ENCODE measurements at regions not wholly inside any gene's neighbourhood (a gene's known extent, or its start where the extent isn't known, plus 50 kb on each side); places are given as distances from the start of the nearest gene placed in this dataset.

DNA sequence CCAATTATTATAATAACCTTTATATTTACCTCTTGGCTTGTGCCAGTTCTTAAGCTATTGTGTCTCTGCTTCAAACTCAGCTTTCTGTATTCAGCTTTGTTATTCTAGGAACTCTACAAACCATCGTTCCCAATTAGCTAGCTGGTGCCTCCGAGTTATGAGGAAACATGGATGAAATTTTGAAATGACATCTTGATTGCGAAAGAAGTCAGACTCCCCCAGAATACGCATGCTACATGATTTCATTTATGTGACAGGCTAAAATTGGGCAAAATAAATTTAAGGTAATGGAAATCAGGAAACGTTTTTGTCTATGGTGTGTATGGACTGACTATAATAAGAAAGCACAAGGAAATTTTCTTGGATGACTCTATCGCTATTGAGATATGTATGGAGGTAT lies 256.8 kb upstream of the NCAM2 start:
- ChIA-PET RAD21 (ENCODE audit: low non-redundant PET in 1 of 2, low total read pairs in 2 of 2, uncharacterized antibody in 2 of 2, unreplicated experiment in 2 of 2) (no interaction called here), CTCF (no interaction called here), POLR2A (no interaction called here)
- Histone ChIP-seq H3K4me3 (replicated peaks in 1 of 2; ENCODE audit: low read depth in 1 of 2, low read length in 2 of 2) (no peak overlapping the region), H3K79me2 (ENCODE audit: insufficient read depth, low read length) (no peaks in the 10 kb centered on the region), H4K20me1 (ENCODE audit: insufficient read depth) (no peaks in the 10 kb centered on the region), H3K9ac (ENCODE audit: low read length) (no peak overlapping the region), H3K27ac (ENCODE audit: low read depth, low read length) (no peak overlapping the region), H3K4me1 (ENCODE audit: control insufficient read depth in 1 of 2, insufficient read depth in 2 of 2, low read length in 2 of 2) (no peaks in the 10 kb centered on the region), H3K36me3 (ENCODE audit: control insufficient read depth in 1 of 2, insufficient read depth in 2 of 2, low read length in 2 of 2) (no peaks in the 10 kb centered on the region), H3K9me3 (ENCODE audit: control insufficient read depth in 1 of 2, insufficient read depth in 1 of 2, low read depth in 1 of 2, low read length in 2 of 2) (peaks cover 12 to 45% of the 10 kb centered on the region in 2 experiments; a peak in 3 of 4 replicates), H3K9me2 (ENCODE audit: insufficient read depth) (no peaks in the 10 kb centered on the region), H3K27me3 (ENCODE audit: insufficient read depth, low read length) (no peaks in the 10 kb centered on the region), H3K4me2 (ENCODE audit: low read length) (no peak overlapping the region), H2AFZ (ENCODE audit: low read depth, low read length, poor library complexity, severe bottlenecking) (no peak overlapping the region)
- DNase-seq (ENCODE audit: low read depth, low spot score) (no peak), ATAC-seq (no peak)
- TF ChIP-seq POLR2A (IDR thresholded peaks at IDR 0.05; ENCODE audit: borderline replicate concordance, extremely low read depth, insufficient read depth, insufficient read length) = no peak
- TF ChIP-seq YY1 (IDR thresholded peaks at IDR 0.05; ENCODE audit: extremely low read depth, insufficient replicate concordance, low read depth, low read length) = no peak
- TF ChIP-seq FOSL1 (IDR thresholded peaks at IDR 0.05; ENCODE audit: low read depth) = no peak
- no TSS peak for BruUV-seq (replicated peaks)
- intact Hi-C loops (cut with micrococcal nuclease) = no loop called here

DNA sequence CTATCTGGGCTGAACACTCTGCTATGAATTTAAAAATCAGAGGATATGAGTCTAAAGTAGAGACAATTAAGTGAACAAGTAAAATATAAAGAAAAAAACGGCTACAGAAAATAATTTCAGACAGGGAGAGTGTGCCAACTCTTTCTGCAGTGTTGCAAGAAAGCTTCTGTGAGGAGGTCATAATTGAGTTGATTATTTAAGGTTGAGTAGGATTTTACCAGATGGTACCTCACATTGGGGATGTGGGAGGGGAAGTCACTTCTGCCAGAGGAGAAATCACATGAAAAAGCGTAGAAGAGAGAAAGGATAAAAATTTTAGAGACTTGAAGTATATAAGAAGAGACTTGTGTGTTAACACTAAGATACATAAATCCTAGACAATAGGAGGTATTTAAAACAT lies 238.0 kb upstream of the NCAM2 start:
- Histone ChIP-seq H3K36me3 (ENCODE audit: control insufficient read depth in 1 of 2, insufficient read depth in 2 of 2, low read length in 2 of 2) (no peaks in the 10 kb centered on the region), H3K9me2 (ENCODE audit: insufficient read depth) (no peaks in the 10 kb centered on the region), H3K27ac (ENCODE audit: low read depth, low read length) (no peak overlapping the region), H3K9ac (ENCODE audit: low read length) (no peak overlapping the region), H3K79me2 (ENCODE audit: insufficient read depth, low read length) (no peaks in the 10 kb centered on the region), H2AFZ (ENCODE audit: low read depth, low read length, poor library complexity, severe bottlenecking) (no peak overlapping the region), H3K4me1 (ENCODE audit: control insufficient read depth in 1 of 2, insufficient read depth in 2 of 2, low read length in 2 of 2) (no peaks in the 10 kb centered on the region), H4K20me1 (ENCODE audit: insufficient read depth) (no peaks in the 10 kb centered on the region; the same call in 1 of the 2 replicates), H3K9me3 (ENCODE audit: control insufficient read depth in 1 of 2, insufficient read depth in 1 of 2, low read depth in 1 of 2, low read length in 2 of 2) (peaks cover 10 to 18% of the 10 kb centered on the region in 2 experiments; a peak in 2 of 4 replicates), H3K27me3 (ENCODE audit: insufficient read depth, low read length) (no peaks in the 10 kb centered on the region), H3K4me2 (ENCODE audit: low read length) (no peak overlapping the region), H3K4me3 (replicated peaks in 1 of 2; ENCODE audit: low read depth in 1 of 2, low read length in 2 of 2) (no peak overlapping the region)
- POLR2A ChIA-PET = no interaction called here
- intact Hi-C loops (cut with micrococcal nuclease) = no loop called here
- CTCF ChIA-PET = no interaction called here
- no TSS peak for BruUV-seq (replicated peaks)
- RAD21 ChIA-PET (ENCODE audit: low non-redundant PET in 1 of 2, low total read pairs in 2 of 2, uncharacterized antibody in 2 of 2, unreplicated experiment in 2 of 2) = no interaction called here
- TF ChIP-seq CBX3 (IDR thresholded peaks at IDR 0.05; ENCODE audit: low read depth) (no peak), YY1 (IDR thresholded peaks at IDR 0.05; ENCODE audit: extremely low read depth, insufficient replicate concordance, low read depth, low read length) (no peak), FOSL1 (IDR thresholded peaks at IDR 0.05; ENCODE audit: low read depth) (no peak), SP1 (IDR thresholded peaks at IDR 0.05; ENCODE audit: low read depth) (no peak), EZH2 (IDR thresholded peaks at IDR 0.05) (no peak), TCF7L2 (IDR thresholded peaks at IDR 0.05; ENCODE audit: borderline replicate concordance, extremely low read depth, insufficient read depth, insufficient read length) (no peak)
- TF ChIP-seq, protein P1, sequence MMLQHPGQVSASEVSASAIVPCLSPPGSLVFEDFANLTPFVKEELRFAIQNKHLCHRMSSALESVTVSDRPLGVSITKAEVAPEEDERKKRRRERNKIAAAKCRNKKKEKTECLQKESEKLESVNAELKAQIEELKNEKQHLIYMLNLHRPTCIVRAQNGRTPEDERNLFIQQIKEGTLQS (IDR thresholded peaks at IDR 0.05) = no peak
- TF ChIP-seq, protein P2, sequence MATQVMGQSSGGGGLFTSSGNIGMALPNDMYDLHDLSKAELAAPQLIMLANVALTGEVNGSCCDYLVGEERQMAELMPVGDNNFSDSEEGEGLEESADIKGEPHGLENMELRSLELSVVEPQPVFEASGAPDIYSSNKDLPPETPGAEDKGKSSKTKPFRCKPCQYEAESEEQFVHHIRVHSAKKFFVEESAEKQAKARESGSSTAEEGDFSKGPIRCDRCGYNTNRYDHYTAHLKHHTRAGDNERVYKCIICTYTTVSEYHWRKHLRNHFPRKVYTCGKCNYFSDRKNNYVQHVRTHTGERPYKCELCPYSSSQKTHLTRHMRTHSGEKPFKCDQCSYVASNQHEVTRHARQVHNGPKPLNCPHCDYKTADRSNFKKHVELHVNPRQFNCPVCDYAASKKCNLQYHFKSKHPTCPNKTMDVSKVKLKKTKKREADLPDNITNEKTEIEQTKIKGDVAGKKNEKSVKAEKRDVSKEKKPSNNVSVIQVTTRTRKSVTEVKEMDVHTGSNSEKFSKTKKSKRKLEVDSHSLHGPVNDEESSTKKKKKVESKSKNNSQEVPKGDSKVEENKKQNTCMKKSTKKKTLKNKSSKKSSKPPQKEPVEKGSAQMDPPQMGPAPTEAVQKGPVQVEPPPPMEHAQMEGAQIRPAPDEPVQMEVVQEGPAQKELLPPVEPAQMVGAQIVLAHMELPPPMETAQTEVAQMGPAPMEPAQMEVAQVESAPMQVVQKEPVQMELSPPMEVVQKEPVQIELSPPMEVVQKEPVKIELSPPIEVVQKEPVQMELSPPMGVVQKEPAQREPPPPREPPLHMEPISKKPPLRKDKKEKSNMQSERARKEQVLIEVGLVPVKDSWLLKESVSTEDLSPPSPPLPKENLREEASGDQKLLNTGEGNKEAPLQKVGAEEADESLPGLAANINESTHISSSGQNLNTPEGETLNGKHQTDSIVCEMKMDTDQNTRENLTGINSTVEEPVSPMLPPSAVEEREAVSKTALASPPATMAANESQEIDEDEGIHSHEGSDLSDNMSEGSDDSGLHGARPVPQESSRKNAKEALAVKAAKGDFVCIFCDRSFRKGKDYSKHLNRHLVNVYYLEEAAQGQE (IDR thresholded peaks at IDR 0.05; ENCODE audit: low read depth) = no peak
- TF ChIP-seq, protein P3, sequence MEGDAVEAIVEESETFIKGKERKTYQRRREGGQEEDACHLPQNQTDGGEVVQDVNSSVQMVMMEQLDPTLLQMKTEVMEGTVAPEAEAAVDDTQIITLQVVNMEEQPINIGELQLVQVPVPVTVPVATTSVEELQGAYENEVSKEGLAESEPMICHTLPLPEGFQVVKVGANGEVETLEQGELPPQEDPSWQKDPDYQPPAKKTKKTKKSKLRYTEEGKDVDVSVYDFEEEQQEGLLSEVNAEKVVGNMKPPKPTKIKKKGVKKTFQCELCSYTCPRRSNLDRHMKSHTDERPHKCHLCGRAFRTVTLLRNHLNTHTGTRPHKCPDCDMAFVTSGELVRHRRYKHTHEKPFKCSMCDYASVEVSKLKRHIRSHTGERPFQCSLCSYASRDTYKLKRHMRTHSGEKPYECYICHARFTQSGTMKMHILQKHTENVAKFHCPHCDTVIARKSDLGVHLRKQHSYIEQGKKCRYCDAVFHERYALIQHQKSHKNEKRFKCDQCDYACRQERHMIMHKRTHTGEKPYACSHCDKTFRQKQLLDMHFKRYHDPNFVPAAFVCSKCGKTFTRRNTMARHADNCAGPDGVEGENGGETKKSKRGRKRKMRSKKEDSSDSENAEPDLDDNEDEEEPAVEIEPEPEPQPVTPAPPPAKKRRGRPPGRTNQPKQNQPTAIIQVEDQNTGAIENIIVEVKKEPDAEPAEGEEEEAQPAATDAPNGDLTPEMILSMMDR (IDR thresholded peaks at IDR 0.05 in 2 of 3, conservative IDR thresholded peaks at IDR 0.05 in 1 of 3; ENCODE audit: borderline replicate concordance in 1 of 3, insufficient read depth in 1 of 3, low read depth in 2 of 3, low read length in 2 of 3) = no peak
- DNase-seq (ENCODE audit: low read depth, low spot score) = no peak
- no peak for ATAC-seq

Data from HCT116 (cell line).